ENCODE measurements at regions not wholly inside any gene's neighbourhood (a gene's known extent, or its start where the extent isn't known, plus 50 kb on each side); places are given as distances from the start of the nearest gene placed in this dataset.
A peak's percentile ranks its signal among the peaks of the same experiment; 100 is the strongest.

DNA sequence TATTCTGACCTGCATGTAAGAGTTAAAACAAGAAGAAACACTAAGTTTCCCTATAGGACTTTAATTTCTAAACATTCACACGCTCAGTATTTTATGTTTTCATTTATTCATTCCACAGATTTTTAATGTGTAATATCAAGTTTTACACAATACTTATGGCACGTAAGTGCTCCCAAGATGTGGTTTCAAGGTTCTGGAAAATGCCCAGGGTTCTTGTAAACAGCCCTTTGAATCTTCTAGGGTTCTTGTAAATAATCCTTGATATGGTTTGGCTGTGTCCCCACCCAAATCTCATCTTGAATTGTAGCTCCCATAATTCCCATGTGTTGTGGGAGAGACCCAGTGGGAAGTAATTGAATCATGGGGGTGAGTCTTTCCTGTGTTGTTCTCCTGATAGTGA, 383.0 kb downstream of the TXNL1 start:
- DNase-seq, result no peak
- TF ChIP-seq POLR2A (IDR thresholded peaks at IDR 0.05), result no peak
- TF ChIP-seq, protein P1, sequence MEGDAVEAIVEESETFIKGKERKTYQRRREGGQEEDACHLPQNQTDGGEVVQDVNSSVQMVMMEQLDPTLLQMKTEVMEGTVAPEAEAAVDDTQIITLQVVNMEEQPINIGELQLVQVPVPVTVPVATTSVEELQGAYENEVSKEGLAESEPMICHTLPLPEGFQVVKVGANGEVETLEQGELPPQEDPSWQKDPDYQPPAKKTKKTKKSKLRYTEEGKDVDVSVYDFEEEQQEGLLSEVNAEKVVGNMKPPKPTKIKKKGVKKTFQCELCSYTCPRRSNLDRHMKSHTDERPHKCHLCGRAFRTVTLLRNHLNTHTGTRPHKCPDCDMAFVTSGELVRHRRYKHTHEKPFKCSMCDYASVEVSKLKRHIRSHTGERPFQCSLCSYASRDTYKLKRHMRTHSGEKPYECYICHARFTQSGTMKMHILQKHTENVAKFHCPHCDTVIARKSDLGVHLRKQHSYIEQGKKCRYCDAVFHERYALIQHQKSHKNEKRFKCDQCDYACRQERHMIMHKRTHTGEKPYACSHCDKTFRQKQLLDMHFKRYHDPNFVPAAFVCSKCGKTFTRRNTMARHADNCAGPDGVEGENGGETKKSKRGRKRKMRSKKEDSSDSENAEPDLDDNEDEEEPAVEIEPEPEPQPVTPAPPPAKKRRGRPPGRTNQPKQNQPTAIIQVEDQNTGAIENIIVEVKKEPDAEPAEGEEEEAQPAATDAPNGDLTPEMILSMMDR (IDR thresholded peaks at IDR 0.05), result no peak
- intact Hi-C loops (cut with DNase I), result no loop called here
- no peak overlapping the region for H3K4me3 ChIP-seq (replicated peaks in 1 of 3)
- WGBS, 2 donors, result 95 to 96% methylated on average over 2 of the region's 2 CpGs
- H3K4me1 ChIP-seq, result peaks cover 0 to 6% of the 10 kb centered on the region in 2 donors
- no peak overlapping the region for H3K27ac ChIP-seq
- no peaks in the 10 kb centered on the region for H3K9me3 ChIP-seq
- H3K36me3 ChIP-seq, result no peaks in the 10 kb centered on the region
- no peaks in the 10 kb centered on the region for H3K27me3 ChIP-seq

DNA sequence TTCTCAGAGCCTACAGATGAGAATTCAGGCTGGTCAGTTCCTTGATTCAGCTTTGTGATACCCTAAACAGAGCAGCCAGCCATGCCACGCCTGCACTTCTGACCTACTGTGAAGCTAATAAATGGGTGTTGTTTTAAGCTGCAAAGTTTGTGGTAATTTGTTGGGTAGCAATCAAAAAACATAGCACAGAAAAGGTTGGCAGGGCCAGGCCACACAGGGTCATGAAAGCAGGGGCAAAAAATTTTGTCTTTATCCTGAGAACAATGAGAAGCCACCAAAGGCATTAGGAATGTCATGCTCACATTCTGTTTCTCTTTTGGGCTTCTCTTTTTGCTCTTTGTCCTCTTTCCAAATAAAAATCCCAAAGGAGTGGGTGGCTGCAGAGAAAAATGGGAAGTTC, 385.9 kb downstream of the TXNL1 start:
- H3K36me3 ChIP-seq, result no peaks in the 10 kb centered on the region
- no peaks in the 10 kb centered on the region for H3K9me3 ChIP-seq
- no peaks in the 10 kb centered on the region for H3K4me1 ChIP-seq
- intact Hi-C loops (cut with DNase I), result no loop called here
- H3K4me3 ChIP-seq (replicated peaks in 1 of 3), result no peak overlapping the region
- H3K27me3 ChIP-seq, result no peaks in the 10 kb centered on the region
- TF ChIP-seq, protein P1 (IDR thresholded peaks at IDR 0.05), result no peak
- TF ChIP-seq POLR2A (IDR thresholded peaks at IDR 0.05), result no peak
- H3K27ac ChIP-seq, result no peak overlapping the region
- DNase-seq, result peak in 1 of 2 donors; percentile 4
- WGBS, 2 donors, result 85 to 89% methylated on average over 1 of the region's 1 CpG

- DNase-seq, result no peak
- TF ChIP-seq POLR2A (IDR thresholded peaks at IDR 0.05), result no peak
- TF ChIP-seq, protein P1 (IDR thresholded peaks at IDR 0.05), result no peak
- Histone ChIP-seq H3K9me3 (no peaks in the 10 kb centered on the region), H3K27me3 (no peaks in the 10 kb centered on the region), H3K36me3 (no peaks in the 10 kb centered on the region), H3K4me1 (peaks cover 4 to 11% of the 10 kb centered on the region in 2 donors), H3K27ac (no peak overlapping the region), H3K4me3 (replicated peaks in 1 of 3) (no peak overlapping the region)
- intact Hi-C loops (cut with DNase I), result no loop called here
- 75 to 91% methylated on average over 4 of the region's 4 CpGs for WGBS, 2 donors
These were observed 389.7 kb downstream of the TXNL1 start for GRCh38 chr18:56248610-56249235.

DNA sequence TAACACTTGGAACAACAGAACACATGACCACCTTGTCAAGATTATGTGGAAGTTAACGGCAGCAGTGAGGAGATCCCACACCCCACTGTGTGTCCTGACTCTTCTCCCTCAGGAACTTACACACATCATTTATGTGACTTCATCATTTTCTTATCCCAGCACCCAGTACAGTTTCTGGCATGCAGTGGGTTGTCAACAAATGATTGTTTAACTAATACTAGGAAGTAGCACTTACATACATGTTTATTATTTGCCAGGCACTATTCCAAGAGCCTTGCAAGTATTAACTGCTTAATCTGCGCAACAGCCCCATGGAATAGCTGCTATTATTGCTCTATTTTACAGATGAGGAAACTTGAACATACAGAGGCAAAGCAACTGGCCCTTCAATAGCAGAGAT, 391.5 kb downstream of the TXNL1 start:
- Histone ChIP-seq H3K36me3 (no peaks in the 10 kb centered on the region), H3K27me3 (no peaks in the 10 kb centered on the region), H3K27ac (no peak overlapping the region), H3K4me3 (replicated peaks in 1 of 3) (no peak overlapping the region), H3K9me3 (no peaks in the 10 kb centered on the region), H3K4me1 (peaks cover 4 to 11% of the 10 kb centered on the region in 2 donors)
- WGBS, 2 donors, result 85 to 96% methylated on average over 2 of the region's 2 CpGs
- TF ChIP-seq, protein P1 (IDR thresholded peaks at IDR 0.05), result no peak
- no peak for TF ChIP-seq POLR2A (IDR thresholded peaks at IDR 0.05)
- DNase-seq, result no peak
- intact Hi-C loops (cut with DNase I), result no loop called here

GRCh38 chr18:56245866-56246580, 392.4 kb downstream of the TXNL1 start:
- Histone ChIP-seq H3K9me3 (no peaks in the 10 kb centered on the region), H3K4me3 (replicated peaks in 1 of 3) (no peak overlapping the region), H3K27me3 (no peaks in the 10 kb centered on the region), H3K36me3 (no peaks in the 10 kb centered on the region), H3K27ac (no peak overlapping the region), H3K4me1 (peaks cover 4 to 11% of the 10 kb centered on the region in 2 donors)
- peak in 1 of 2 donors; percentile 23 for DNase-seq
- WGBS, 2 donors, result 21 to 28% methylated on average over 5 of the region's 5 CpGs
- intact Hi-C loops (cut with DNase I), result no loop called here
- TF ChIP-seq, protein P1 (IDR thresholded peaks at IDR 0.05), result no peak
- TF ChIP-seq POLR2A (IDR thresholded peaks at IDR 0.05), result no peak
